ENCODE measurements at regions not wholly inside any gene's neighbourhood (a gene's known extent, or its start where the extent isn't known, plus 50 kb on each side); places are given as distances from the start of the nearest gene placed in this dataset.

GRCh38 chr4:31979988-31980387, 1259.8 kb downstream of the PCDH7 start:
- CTCF ChIA-PET: no interaction called here
- Mint-ChIP-seq H3K9me3 (peaks cover 6 to 19% (median 6%) of the 10 kb centered on the region in 3 donors), H3K36me3 (no peaks in the 10 kb centered on the region), H3K4me1 (no peaks in the 10 kb centered on the region), H3K4me3 (no peak overlapping the region), H3K27ac (no peak overlapping the region), H3K27me3 (no peaks in the 10 kb centered on the region)
- ATAC-seq (replicated peaks in 1 of 4) (no peak), DNase-seq (no peak)
- H3K4me1 ChIP-seq (ENCODE audit: control insufficient read depth in 1 of 2, extremely low read depth in 1 of 2, insufficient read depth in 2 of 2, low read length in 2 of 2): no peaks in the 10 kb centered on the region
- POLR2A ChIA-PET: no interaction called here
- no peaks in the 10 kb centered on the region for H3K27me3 ChIP-seq (replicated peaks in 1 of 2; ENCODE audit: control insufficient read depth in 2 of 2, extremely low read depth in 1 of 2, insufficient read depth in 2 of 2, low read length in 1 of 2)
- H3K4me3 ChIP-seq (ENCODE audit: control insufficient read depth in 1 of 2, extremely low read depth in 1 of 2, low read length in 1 of 2): no peak overlapping the region
- no CpG with 5 or more reads among the region's 2 CpGs for WGBS (ENCODE audit: insufficient coverage)
- H3K36me3 ChIP-seq (ENCODE audit: control insufficient read depth in 2 of 2, extremely low read depth in 1 of 2, insufficient read depth in 1 of 2, low read length in 1 of 2): no peaks in the 10 kb centered on the region
- H3K27ac ChIP-seq (ENCODE audit: low read length): no peak overlapping the region
- no peaks in the 10 kb centered on the region for H3K9me3 ChIP-seq

- ATAC-seq (replicated peaks in 1 of 4) (no peak), DNase-seq (no peak)
- no peak overlapping the region for H3K4me3 Mint-ChIP-seq
- no peaks in the 10 kb centered on the region for H3K36me3 ChIP-seq (ENCODE audit: control insufficient read depth in 2 of 2, extremely low read depth in 1 of 2, insufficient read depth in 1 of 2, low read length in 1 of 2)
- no peaks in the 10 kb centered on the region for H3K4me1 Mint-ChIP-seq
- H3K36me3 Mint-ChIP-seq: no peaks in the 10 kb centered on the region
- POLR2A ChIA-PET: no interaction called here
- no CpG with 5 or more reads among the region's 1 CpG for WGBS (ENCODE audit: insufficient coverage)
- no peaks in the 10 kb centered on the region for H3K27me3 Mint-ChIP-seq
- no peak overlapping the region for H3K27ac ChIP-seq (ENCODE audit: low read length)
- no peak overlapping the region for H3K27ac Mint-ChIP-seq
- H3K9me3 Mint-ChIP-seq: peaks cover 2 to 22% (median 6%) of the 10 kb centered on the region in 3 donors
- CTCF ChIA-PET: no interaction called here
- no peaks in the 10 kb centered on the region for H3K4me1 ChIP-seq (ENCODE audit: control insufficient read depth in 1 of 2, extremely low read depth in 1 of 2, insufficient read depth in 2 of 2, low read length in 2 of 2)
- no peak overlapping the region for H3K4me3 ChIP-seq (ENCODE audit: control insufficient read depth in 1 of 2, extremely low read depth in 1 of 2, low read length in 1 of 2)
- H3K9me3 ChIP-seq: no peaks in the 10 kb centered on the region
- no peaks in the 10 kb centered on the region for H3K27me3 ChIP-seq (replicated peaks in 1 of 2; ENCODE audit: control insufficient read depth in 2 of 2, extremely low read depth in 1 of 2, insufficient read depth in 2 of 2, low read length in 1 of 2)
Observed at GRCh38 chr4:31983246-31983645, 1263.1 kb downstream of the PCDH7 start.

- Mint-ChIP-seq H3K27me3 (no peaks in the 10 kb centered on the region), H3K4me1 (no peaks in the 10 kb centered on the region), H3K4me3 (no peak overlapping the region), H3K27ac (no peak overlapping the region), H3K36me3 (no peaks in the 10 kb centered on the region), H3K9me3 (peaks cover 2 to 20% (median 4%) of the 10 kb centered on the region in 3 donors)
- no peaks in the 10 kb centered on the region for H3K27me3 ChIP-seq (replicated peaks in 1 of 2; ENCODE audit: control insufficient read depth in 2 of 2, extremely low read depth in 1 of 2, insufficient read depth in 2 of 2, low read length in 1 of 2)
- DNase-seq (no peak), ATAC-seq (replicated peaks in 1 of 4) (no peak)
- no peaks in the 10 kb centered on the region for H3K36me3 ChIP-seq (ENCODE audit: control insufficient read depth in 2 of 2, extremely low read depth in 1 of 2, insufficient read depth in 1 of 2, low read length in 1 of 2)
- ChIA-PET POLR2A (no interaction called here), CTCF (no interaction called here)
- H3K4me3 ChIP-seq (ENCODE audit: control insufficient read depth in 1 of 2, extremely low read depth in 1 of 2, low read length in 1 of 2): no peak overlapping the region
- H3K4me1 ChIP-seq (ENCODE audit: control insufficient read depth in 1 of 2, extremely low read depth in 1 of 2, insufficient read depth in 2 of 2, low read length in 2 of 2): no peaks in the 10 kb centered on the region
- H3K27ac ChIP-seq (ENCODE audit: low read length): no peak overlapping the region
- no peaks in the 10 kb centered on the region for H3K9me3 ChIP-seq
Observed at GRCh38 chr4:31983677-31984076, 1263.5 kb downstream of the PCDH7 start.

- Mint-ChIP-seq H3K4me1 (no peaks in the 10 kb centered on the region), H3K9me3 (peaks cover 1 to 19% (median 4%) of the 10 kb centered on the region in 3 donors), H3K27ac (no peak overlapping the region), H3K27me3 (no peaks in the 10 kb centered on the region), H3K4me3 (no peak overlapping the region), H3K36me3 (no peaks in the 10 kb centered on the region)
- POLR2A ChIA-PET: no interaction called here
- Histone ChIP-seq H3K27ac (ENCODE audit: low read length) (no peak overlapping the region), H3K4me3 (ENCODE audit: control insufficient read depth in 1 of 2, extremely low read depth in 1 of 2, low read length in 1 of 2) (no peak overlapping the region), H3K4me1 (ENCODE audit: control insufficient read depth in 1 of 2, extremely low read depth in 1 of 2, insufficient read depth in 2 of 2, low read length in 2 of 2) (no peaks in the 10 kb centered on the region), H3K27me3 (replicated peaks in 1 of 2; ENCODE audit: control insufficient read depth in 2 of 2, extremely low read depth in 1 of 2, insufficient read depth in 2 of 2, low read length in 1 of 2) (no peaks in the 10 kb centered on the region), H3K36me3 (ENCODE audit: control insufficient read depth in 2 of 2, extremely low read depth in 1 of 2, insufficient read depth in 1 of 2, low read length in 1 of 2) (no peaks in the 10 kb centered on the region), H3K9me3 (no peaks in the 10 kb centered on the region)
- ATAC-seq (replicated peaks in 1 of 4) (no peak), DNase-seq (no peak)
- no CpG with 5 or more reads among the region's 2 CpGs for WGBS (ENCODE audit: insufficient coverage)
- CTCF ChIA-PET: no interaction called here
Observed at GRCh38 chr4:31984872-31985271, 1264.7 kb downstream of the PCDH7 start.

GRCh38 chr4:31995943-31996901, 1276.1 kb downstream of the PCDH7 start:
- no peak for DNase-seq

GRCh38 chr4:31998807-31999206, 1278.6 kb downstream of the PCDH7 start:
- no peaks in the 10 kb centered on the region for H3K27me3 ChIP-seq (replicated peaks in 1 of 2; ENCODE audit: control insufficient read depth in 2 of 2, extremely low read depth in 1 of 2, insufficient read depth in 2 of 2, low read length in 1 of 2)
- Mint-ChIP-seq H3K9me3 (peaks cover 7 to 18% (median 12%) of the 10 kb centered on the region in 3 donors), H3K36me3 (no peaks in the 10 kb centered on the region), H3K27me3 (no peaks in the 10 kb centered on the region), H3K4me3 (no peak overlapping the region), H3K4me1 (no peaks in the 10 kb centered on the region), H3K27ac (no peak overlapping the region)
- WGBS (ENCODE audit: insufficient coverage): no CpG with 5 or more reads among the region's 2 CpGs
- ChIA-PET POLR2A (no interaction called here), CTCF (no interaction called here)
- no peak for DNase-seq
- H3K36me3 ChIP-seq (ENCODE audit: control insufficient read depth in 2 of 2, extremely low read depth in 1 of 2, insufficient read depth in 1 of 2, low read length in 1 of 2): no peaks in the 10 kb centered on the region
- no peaks in the 10 kb centered on the region for H3K4me1 ChIP-seq (ENCODE audit: control insufficient read depth in 1 of 2, extremely low read depth in 1 of 2, insufficient read depth in 2 of 2, low read length in 2 of 2)
- no peak for ATAC-seq (replicated peaks in 1 of 4)
- H3K9me3 ChIP-seq: no peaks in the 10 kb centered on the region
- no peak overlapping the region for H3K4me3 ChIP-seq (ENCODE audit: control insufficient read depth in 1 of 2, extremely low read depth in 1 of 2, low read length in 1 of 2)
- H3K27ac ChIP-seq (ENCODE audit: low read length): no peak overlapping the region

More at GRCh38 chr4:31995943-31996901, 1276.1 kb downstream of the PCDH7 start:
- Mint-ChIP-seq H3K4me3 (no peak overlapping the region), H3K9me3 (peaks cover 10 to 11% (median 11%) of the 10 kb centered on the region in 3 donors), H3K27ac (no peak overlapping the region), H3K27me3 (no peaks in the 10 kb centered on the region), H3K4me1 (no peaks in the 10 kb centered on the region), H3K36me3 (no peaks in the 10 kb centered on the region)
- ATAC-seq (replicated peaks in 1 of 4): no peak
- H3K4me1 ChIP-seq (ENCODE audit: control insufficient read depth in 1 of 2, extremely low read depth in 1 of 2, insufficient read depth in 2 of 2, low read length in 2 of 2): no peaks in the 10 kb centered on the region
- WGBS (ENCODE audit: insufficient coverage): 93% methylated on average over 38 of the region's 55 CpGs
- H3K36me3 ChIP-seq (ENCODE audit: control insufficient read depth in 2 of 2, extremely low read depth in 1 of 2, insufficient read depth in 1 of 2, low read length in 1 of 2): no peaks in the 10 kb centered on the region
- no peak overlapping the region for H3K4me3 ChIP-seq (ENCODE audit: control insufficient read depth in 1 of 2, extremely low read depth in 1 of 2, low read length in 1 of 2)
- ChIA-PET CTCF (no interaction called here), POLR2A (no interaction called here)
- H3K9me3 ChIP-seq: no peaks in the 10 kb centered on the region
- H3K27me3 ChIP-seq (replicated peaks in 1 of 2; ENCODE audit: control insufficient read depth in 2 of 2, extremely low read depth in 1 of 2, insufficient read depth in 2 of 2, low read length in 1 of 2): no peaks in the 10 kb centered on the region
- H3K27ac ChIP-seq (ENCODE audit: low read length): no peak overlapping the region
